ENCODE measurements at regions not wholly inside any gene's neighbourhood (a gene's known extent, or its start where the extent isn't known, plus 50 kb on each side); places are given as distances from the start of the nearest gene placed in this dataset.
A peak's percentile ranks its signal among the peaks of the same experiment; 100 is the strongest.

DNA sequence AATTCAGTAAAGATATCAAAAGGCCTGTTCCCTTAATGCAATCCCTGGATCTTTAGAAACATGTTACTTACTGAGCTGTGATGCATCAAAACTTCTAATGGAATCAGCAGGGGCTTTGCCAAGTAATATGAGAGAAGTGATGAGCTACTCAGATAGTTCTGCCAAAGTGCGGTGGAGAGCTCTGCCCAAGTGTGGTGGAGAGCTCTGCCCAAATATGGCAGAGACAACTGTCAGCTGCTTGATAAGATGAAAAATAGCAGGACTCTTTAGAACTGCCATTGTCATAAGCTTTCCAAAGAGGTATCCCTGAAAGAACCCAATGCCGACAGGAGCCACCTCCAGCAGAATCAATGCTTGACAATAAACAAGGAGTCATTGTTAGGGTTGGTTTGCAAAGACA lies 167.9 kb upstream of the SLC39A10 start:
- Histone ChIP-seq H3K9me3 (ENCODE audit: low read depth) (no peaks in the 10 kb centered on the region), H3K4me3 (no peak overlapping the region), H3K4me1 (ENCODE audit: low read depth) (peaks cover 29% of the 10 kb centered on the region), H3K36me3 (no peaks in the 10 kb centered on the region), H3K27me3 (no peaks in the 10 kb centered on the region), H3K27ac (peak overlapping the region; percentile 31)
- TF ChIP-seq, protein P1, sequence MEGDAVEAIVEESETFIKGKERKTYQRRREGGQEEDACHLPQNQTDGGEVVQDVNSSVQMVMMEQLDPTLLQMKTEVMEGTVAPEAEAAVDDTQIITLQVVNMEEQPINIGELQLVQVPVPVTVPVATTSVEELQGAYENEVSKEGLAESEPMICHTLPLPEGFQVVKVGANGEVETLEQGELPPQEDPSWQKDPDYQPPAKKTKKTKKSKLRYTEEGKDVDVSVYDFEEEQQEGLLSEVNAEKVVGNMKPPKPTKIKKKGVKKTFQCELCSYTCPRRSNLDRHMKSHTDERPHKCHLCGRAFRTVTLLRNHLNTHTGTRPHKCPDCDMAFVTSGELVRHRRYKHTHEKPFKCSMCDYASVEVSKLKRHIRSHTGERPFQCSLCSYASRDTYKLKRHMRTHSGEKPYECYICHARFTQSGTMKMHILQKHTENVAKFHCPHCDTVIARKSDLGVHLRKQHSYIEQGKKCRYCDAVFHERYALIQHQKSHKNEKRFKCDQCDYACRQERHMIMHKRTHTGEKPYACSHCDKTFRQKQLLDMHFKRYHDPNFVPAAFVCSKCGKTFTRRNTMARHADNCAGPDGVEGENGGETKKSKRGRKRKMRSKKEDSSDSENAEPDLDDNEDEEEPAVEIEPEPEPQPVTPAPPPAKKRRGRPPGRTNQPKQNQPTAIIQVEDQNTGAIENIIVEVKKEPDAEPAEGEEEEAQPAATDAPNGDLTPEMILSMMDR (IDR thresholded peaks at IDR 0.05; ENCODE audit: low read depth, low read length), result no peak
- DNase-seq (ENCODE audit: low read depth in 1 of 2, low spot score in 1 of 2), result peak; percentile 13 to 33

DNA sequence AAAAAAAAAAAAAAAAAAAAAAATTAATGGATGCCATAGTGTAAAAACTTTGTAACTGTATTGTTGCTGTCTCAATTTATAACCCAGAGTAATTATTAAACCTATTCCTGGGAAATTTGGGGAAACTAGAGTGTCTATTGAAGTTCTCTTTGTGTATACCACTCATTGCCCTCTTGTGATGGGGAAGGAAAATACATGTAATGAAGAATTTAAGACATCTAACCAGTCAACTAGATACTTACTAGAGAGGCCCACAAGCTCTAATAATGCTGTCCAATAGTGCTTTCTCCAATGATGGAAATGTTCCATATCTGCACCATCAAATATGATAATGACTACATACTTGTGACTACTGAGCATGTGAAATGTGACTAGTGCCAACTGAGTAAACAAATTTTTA lies 168.5 kb upstream of the SLC39A10 start:
- H3K36me3 ChIP-seq, result no peaks in the 10 kb centered on the region
- no peaks in the 10 kb centered on the region for H3K27me3 ChIP-seq
- no peaks in the 10 kb centered on the region for H3K9me3 ChIP-seq (ENCODE audit: low read depth)
- no peak overlapping the region for H3K4me3 ChIP-seq
- H3K4me1 ChIP-seq (ENCODE audit: low read depth), result peaks cover 29% of the 10 kb centered on the region
- H3K27ac ChIP-seq, result peak overlapping the region; percentile 31
- DNase-seq (ENCODE audit: low read depth in 1 of 2, low spot score in 1 of 2), result no peak
- TF ChIP-seq, protein P1 (IDR thresholded peaks at IDR 0.05; ENCODE audit: low read depth, low read length), result no peak

DNA sequence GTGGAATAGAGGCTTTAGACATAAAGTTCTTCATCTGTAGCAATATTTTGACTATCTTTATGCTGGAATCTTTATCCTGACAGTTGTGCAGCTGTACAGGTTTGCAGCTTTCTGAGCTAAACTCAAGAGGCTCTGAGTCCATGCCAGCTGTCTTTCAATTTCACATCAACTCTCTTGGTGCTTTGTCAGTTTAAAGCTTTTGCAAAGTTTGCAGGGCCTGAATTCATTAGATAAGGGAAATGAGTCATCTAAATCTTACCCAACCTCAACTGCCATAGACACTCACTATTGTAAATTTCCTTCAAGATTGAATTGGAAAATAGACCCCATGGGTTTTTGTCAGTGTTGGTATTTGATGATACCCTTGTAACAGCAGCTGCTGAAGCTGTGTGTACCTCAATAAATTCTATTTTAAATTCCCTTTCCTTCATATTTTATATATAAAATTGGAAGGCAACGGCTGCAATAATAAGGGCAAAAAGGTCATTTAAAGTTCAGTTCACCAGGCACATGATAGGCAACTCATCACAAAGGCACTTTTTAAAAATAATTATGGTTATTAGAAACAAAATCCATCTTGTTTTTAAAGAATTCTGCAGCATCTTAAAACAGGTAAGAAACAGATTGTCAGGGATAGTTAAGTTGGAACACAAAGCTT lies 169.9 kb upstream of the SLC39A10 start:
- TF ChIP-seq, protein P1 (IDR thresholded peaks at IDR 0.05; ENCODE audit: low read depth, low read length), result no peak
- Histone ChIP-seq H3K9me3 (ENCODE audit: low read depth) (no peaks in the 10 kb centered on the region), H3K36me3 (no peaks in the 10 kb centered on the region), H3K27me3 (no peaks in the 10 kb centered on the region), H3K4me3 (no peak overlapping the region), H3K27ac (peak overlapping the region; percentile 1), H3K4me1 (ENCODE audit: low read depth) (peaks cover 29% of the 10 kb centered on the region)
- peak; percentile 37 to 73 for DNase-seq (ENCODE audit: low read depth in 1 of 2, low spot score in 1 of 2)

DNA sequence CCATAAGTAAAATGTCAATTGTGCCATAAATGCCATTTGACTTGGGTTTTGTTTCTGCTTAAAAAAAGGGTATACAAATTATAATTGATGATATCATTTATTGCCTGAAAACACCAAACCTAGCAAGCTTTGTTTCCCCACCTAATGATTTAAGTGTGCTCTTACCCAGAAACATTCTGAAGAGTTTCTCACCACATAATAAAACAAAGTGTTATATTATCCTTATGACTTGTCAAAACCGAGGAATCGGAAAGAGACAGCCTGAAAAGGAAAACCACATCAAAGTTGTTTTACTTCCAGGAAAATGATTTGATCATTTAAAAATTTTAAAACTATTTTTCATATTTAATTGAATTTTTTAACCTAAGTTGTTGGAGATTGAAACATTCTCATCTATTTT lies 170.5 kb upstream of the SLC39A10 start:
- TF ChIP-seq, protein P1 (IDR thresholded peaks at IDR 0.05; ENCODE audit: low read depth, low read length), result no peak
- H3K27ac ChIP-seq, result no peak overlapping the region
- DNase-seq (ENCODE audit: low read depth in 1 of 2, low spot score in 1 of 2), result no peak
- H3K9me3 ChIP-seq (ENCODE audit: low read depth), result no peaks in the 10 kb centered on the region
- no peak overlapping the region for H3K4me3 ChIP-seq
- no peaks in the 10 kb centered on the region for H3K27me3 ChIP-seq
- peaks cover 29% of the 10 kb centered on the region for H3K4me1 ChIP-seq (ENCODE audit: low read depth)
- no peaks in the 10 kb centered on the region for H3K36me3 ChIP-seq

DNA sequence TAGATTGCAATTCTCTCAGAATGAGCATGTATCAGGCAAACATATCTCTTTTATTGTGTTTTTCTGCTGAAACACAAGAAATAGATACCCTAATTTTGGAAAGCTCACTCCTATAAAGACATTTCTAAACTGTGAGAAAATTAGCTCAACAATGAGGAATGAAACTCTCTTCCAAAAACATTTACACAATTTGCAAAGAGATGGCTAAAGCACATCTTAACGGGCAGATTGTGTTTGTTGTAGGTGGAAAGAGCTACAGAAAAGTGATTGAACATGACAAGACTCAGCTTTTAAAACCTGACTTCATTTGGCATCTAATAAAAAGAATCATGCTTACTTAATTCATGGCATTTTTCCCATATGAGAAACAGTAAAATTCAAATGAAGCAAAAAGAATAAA lies 175.0 kb upstream of the SLC39A10 start:
- no peak for DNase-seq (ENCODE audit: low read depth in 1 of 2, low spot score in 1 of 2)
- no peak overlapping the region for H3K27ac ChIP-seq
- peaks cover 7% of the 10 kb centered on the region for H3K4me1 ChIP-seq (ENCODE audit: low read depth)
- H3K36me3 ChIP-seq, result no peaks in the 10 kb centered on the region
- H3K9me3 ChIP-seq (ENCODE audit: low read depth), result no peaks in the 10 kb centered on the region
- no peak overlapping the region for H3K4me3 ChIP-seq
- no peaks in the 10 kb centered on the region for H3K27me3 ChIP-seq
- TF ChIP-seq, protein P1 (IDR thresholded peaks at IDR 0.05; ENCODE audit: low read depth, low read length), result no peak
